ENCODE measurements at regions not wholly inside any gene's neighbourhood (a gene's known extent, or its start where the extent isn't known, plus 50 kb on each side); places are given as distances from the start of the nearest gene placed in this dataset.

GRCh38 chr2:15066138-15066537 is 433.6 kb downstream of the LRATD1 start:
- Histone ChIP-seq H3K36me3 (ENCODE audit: control insufficient read depth in 1 of 2, insufficient read depth in 2 of 2, low read length in 2 of 2) (no peaks in the 10 kb centered on the region), H3K27me3 (ENCODE audit: control insufficient read depth in 1 of 2, insufficient read depth in 2 of 2, low read length in 2 of 2) (no peaks in the 10 kb centered on the region), H3K9me3 (ENCODE audit: control insufficient read depth in 1 of 2, low read length in 2 of 2) (no peaks in the 10 kb centered on the region), H3K27ac (ENCODE audit: low read depth, low read length) (no peak overlapping the region), H3K9ac (ENCODE audit: low read depth in 1 of 2, low read length in 2 of 2) (no peak overlapping the region), H3K4me3 (ENCODE audit: low read depth in 1 of 2, low read length in 2 of 2) (no peak overlapping the region), H3K4me1 (ENCODE audit: control insufficient read depth in 1 of 2, insufficient read depth in 2 of 2, low read length in 2 of 2) (no peaks in the 10 kb centered on the region)

GRCh38 chr2:15069149-15069548 is 436.6 kb downstream of the LRATD1 start:
- Histone ChIP-seq H3K4me3 (ENCODE audit: low read depth in 1 of 2, low read length in 2 of 2) (no peak overlapping the region), H3K9ac (ENCODE audit: low read depth in 1 of 2, low read length in 2 of 2) (no peak overlapping the region), H3K27me3 (ENCODE audit: control insufficient read depth in 1 of 2, insufficient read depth in 2 of 2, low read length in 2 of 2) (no peaks in the 10 kb centered on the region), H3K36me3 (ENCODE audit: control insufficient read depth in 1 of 2, insufficient read depth in 2 of 2, low read length in 2 of 2) (no peaks in the 10 kb centered on the region), H3K27ac (ENCODE audit: low read depth, low read length) (no peak overlapping the region), H3K4me1 (ENCODE audit: control insufficient read depth in 1 of 2, insufficient read depth in 2 of 2, low read length in 2 of 2) (no peaks in the 10 kb centered on the region), H3K9me3 (ENCODE audit: control insufficient read depth in 1 of 2, low read length in 2 of 2) (no peaks in the 10 kb centered on the region)

GRCh38 chr2:15072836-15073235 is 440.3 kb downstream of the LRATD1 start:
- Histone ChIP-seq H3K27ac (ENCODE audit: low read depth, low read length) (no peak overlapping the region), H3K9ac (ENCODE audit: low read depth in 1 of 2, low read length in 2 of 2) (no peak overlapping the region), H3K27me3 (ENCODE audit: control insufficient read depth in 1 of 2, insufficient read depth in 2 of 2, low read length in 2 of 2) (no peaks in the 10 kb centered on the region), H3K9me3 (ENCODE audit: control insufficient read depth in 1 of 2, low read length in 2 of 2) (no peaks in the 10 kb centered on the region), H3K4me3 (ENCODE audit: low read depth in 1 of 2, low read length in 2 of 2) (no peak overlapping the region), H3K36me3 (ENCODE audit: control insufficient read depth in 1 of 2, insufficient read depth in 2 of 2, low read length in 2 of 2) (no peaks in the 10 kb centered on the region), H3K4me1 (ENCODE audit: control insufficient read depth in 1 of 2, insufficient read depth in 2 of 2, low read length in 2 of 2) (no peaks in the 10 kb centered on the region)

- H3K27me3 ChIP-seq (ENCODE audit: control insufficient read depth in 1 of 2, insufficient read depth in 2 of 2, low read length in 2 of 2), result no peaks in the 10 kb centered on the region
- no peaks in the 10 kb centered on the region for H3K36me3 ChIP-seq (ENCODE audit: control insufficient read depth in 1 of 2, insufficient read depth in 2 of 2, low read length in 2 of 2)
- H3K27ac ChIP-seq (ENCODE audit: low read depth, low read length), result no peak overlapping the region
- no peak overlapping the region for H3K9ac ChIP-seq (ENCODE audit: low read depth in 1 of 2, low read length in 2 of 2)
- H3K4me1 ChIP-seq (ENCODE audit: control insufficient read depth in 1 of 2, insufficient read depth in 2 of 2, low read length in 2 of 2), result no peaks in the 10 kb centered on the region
- H3K4me3 ChIP-seq (ENCODE audit: low read depth in 1 of 2, low read length in 2 of 2), result no peak overlapping the region
- no peaks in the 10 kb centered on the region for H3K9me3 ChIP-seq (ENCODE audit: control insufficient read depth in 1 of 2, low read length in 2 of 2)
Measured at GRCh38 chr2:15073664-15074063, 441.1 kb downstream of the LRATD1 start.

GRCh38 chr2:15074319-15074718 is 441.8 kb downstream of the LRATD1 start:
- H3K36me3 ChIP-seq (ENCODE audit: control insufficient read depth in 1 of 2, insufficient read depth in 2 of 2, low read length in 2 of 2), result no peaks in the 10 kb centered on the region
- no peaks in the 10 kb centered on the region for H3K9me3 ChIP-seq (ENCODE audit: control insufficient read depth in 1 of 2, low read length in 2 of 2)
- no peaks in the 10 kb centered on the region for H3K27me3 ChIP-seq (ENCODE audit: control insufficient read depth in 1 of 2, insufficient read depth in 2 of 2, low read length in 2 of 2)
- no peaks in the 10 kb centered on the region for H3K4me1 ChIP-seq (ENCODE audit: control insufficient read depth in 1 of 2, insufficient read depth in 2 of 2, low read length in 2 of 2)
- H3K9ac ChIP-seq (ENCODE audit: low read depth in 1 of 2, low read length in 2 of 2), result no peak overlapping the region
- H3K27ac ChIP-seq (ENCODE audit: low read depth, low read length), result no peak overlapping the region
- H3K4me3 ChIP-seq (ENCODE audit: low read depth in 1 of 2, low read length in 2 of 2), result no peak overlapping the region

- Histone ChIP-seq H3K9ac (ENCODE audit: low read depth in 1 of 2, low read length in 2 of 2) (no peak overlapping the region), H3K9me3 (ENCODE audit: control insufficient read depth in 1 of 2, low read length in 2 of 2) (no peaks in the 10 kb centered on the region), H3K27ac (ENCODE audit: low read depth, low read length) (no peak overlapping the region), H3K27me3 (ENCODE audit: control insufficient read depth in 1 of 2, insufficient read depth in 2 of 2, low read length in 2 of 2) (no peaks in the 10 kb centered on the region), H3K36me3 (ENCODE audit: control insufficient read depth in 1 of 2, insufficient read depth in 2 of 2, low read length in 2 of 2) (no peaks in the 10 kb centered on the region), H3K4me1 (ENCODE audit: control insufficient read depth in 1 of 2, insufficient read depth in 2 of 2, low read length in 2 of 2) (no peaks in the 10 kb centered on the region), H3K4me3 (ENCODE audit: low read depth in 1 of 2, low read length in 2 of 2) (no peak overlapping the region)
Measured at GRCh38 chr2:15074751-15075700, 442.5 kb downstream of the LRATD1 start.

- no peaks in the 10 kb centered on the region for H3K4me1 ChIP-seq (ENCODE audit: control insufficient read depth in 1 of 2, insufficient read depth in 2 of 2, low read length in 2 of 2)
- no peak overlapping the region for H3K9ac ChIP-seq (ENCODE audit: low read depth in 1 of 2, low read length in 2 of 2)
- no peaks in the 10 kb centered on the region for H3K9me3 ChIP-seq (ENCODE audit: control insufficient read depth in 1 of 2, low read length in 2 of 2)
- H3K27me3 ChIP-seq (ENCODE audit: control insufficient read depth in 1 of 2, insufficient read depth in 2 of 2, low read length in 2 of 2), result no peaks in the 10 kb centered on the region
- H3K36me3 ChIP-seq (ENCODE audit: control insufficient read depth in 1 of 2, insufficient read depth in 2 of 2, low read length in 2 of 2), result no peaks in the 10 kb centered on the region
- no peak overlapping the region for H3K27ac ChIP-seq (ENCODE audit: low read depth, low read length)
- no peak overlapping the region for H3K4me3 ChIP-seq (ENCODE audit: low read depth in 1 of 2, low read length in 2 of 2)
Measured at GRCh38 chr2:15076668-15077067, 444.2 kb downstream of the LRATD1 start.

- Histone ChIP-seq H3K9ac (ENCODE audit: low read depth in 1 of 2, low read length in 2 of 2) (no peak overlapping the region), H3K36me3 (ENCODE audit: control insufficient read depth in 1 of 2, insufficient read depth in 2 of 2, low read length in 2 of 2) (no peaks in the 10 kb centered on the region), H3K9me3 (ENCODE audit: control insufficient read depth in 1 of 2, low read length in 2 of 2) (no peaks in the 10 kb centered on the region), H3K27ac (ENCODE audit: low read depth, low read length) (no peak overlapping the region), H3K4me1 (ENCODE audit: control insufficient read depth in 1 of 2, insufficient read depth in 2 of 2, low read length in 2 of 2) (no peaks in the 10 kb centered on the region), H3K4me3 (ENCODE audit: low read depth in 1 of 2, low read length in 2 of 2) (no peak overlapping the region), H3K27me3 (ENCODE audit: control insufficient read depth in 1 of 2, insufficient read depth in 2 of 2, low read length in 2 of 2) (no peaks in the 10 kb centered on the region)
Measured at GRCh38 chr2:15081356-15081755, 448.8 kb downstream of the LRATD1 start.

GRCh38 chr2:15082105-15083058 is 449.9 kb downstream of the LRATD1 start:
- Histone ChIP-seq H3K9ac (ENCODE audit: low read depth in 1 of 2, low read length in 2 of 2) (no peak overlapping the region), H3K27ac (ENCODE audit: low read depth, low read length) (no peak overlapping the region), H3K9me3 (ENCODE audit: control insufficient read depth in 1 of 2, low read length in 2 of 2) (no peaks in the 10 kb centered on the region), H3K27me3 (ENCODE audit: control insufficient read depth in 1 of 2, insufficient read depth in 2 of 2, low read length in 2 of 2) (no peaks in the 10 kb centered on the region), H3K4me3 (ENCODE audit: low read depth in 1 of 2, low read length in 2 of 2) (no peak overlapping the region), H3K36me3 (ENCODE audit: control insufficient read depth in 1 of 2, insufficient read depth in 2 of 2, low read length in 2 of 2) (no peaks in the 10 kb centered on the region), H3K4me1 (ENCODE audit: control insufficient read depth in 1 of 2, insufficient read depth in 2 of 2, low read length in 2 of 2) (no peaks in the 10 kb centered on the region)
